ENCODE measurements at regions not wholly inside any gene's neighbourhood (a gene's known extent, or its start where the extent isn't known, plus 50 kb on each side); places are given as distances from the start of the nearest gene placed in this dataset.

DNA sequence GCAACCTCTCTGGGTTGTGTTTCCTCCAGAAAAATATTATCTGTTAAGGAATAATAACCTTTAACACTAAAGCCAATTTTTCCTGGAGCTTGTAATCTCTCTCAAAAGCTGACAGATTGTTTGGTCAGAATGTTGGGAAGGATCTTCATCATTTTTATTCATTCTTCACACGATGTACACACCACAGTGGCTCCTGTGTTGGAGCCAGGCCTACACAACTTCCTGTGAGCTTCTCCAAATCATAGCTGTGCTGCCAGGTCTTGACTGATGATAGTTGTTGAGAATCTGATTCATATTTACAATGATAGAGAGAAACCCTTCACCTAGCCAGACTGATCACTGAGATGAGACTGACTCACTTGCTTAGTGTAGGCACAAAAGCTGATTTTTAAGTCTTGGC, 151.0 kb upstream of the ROBO2 start:
- ATAC-seq, result no peak
- TF ChIP-seq, protein P1, sequence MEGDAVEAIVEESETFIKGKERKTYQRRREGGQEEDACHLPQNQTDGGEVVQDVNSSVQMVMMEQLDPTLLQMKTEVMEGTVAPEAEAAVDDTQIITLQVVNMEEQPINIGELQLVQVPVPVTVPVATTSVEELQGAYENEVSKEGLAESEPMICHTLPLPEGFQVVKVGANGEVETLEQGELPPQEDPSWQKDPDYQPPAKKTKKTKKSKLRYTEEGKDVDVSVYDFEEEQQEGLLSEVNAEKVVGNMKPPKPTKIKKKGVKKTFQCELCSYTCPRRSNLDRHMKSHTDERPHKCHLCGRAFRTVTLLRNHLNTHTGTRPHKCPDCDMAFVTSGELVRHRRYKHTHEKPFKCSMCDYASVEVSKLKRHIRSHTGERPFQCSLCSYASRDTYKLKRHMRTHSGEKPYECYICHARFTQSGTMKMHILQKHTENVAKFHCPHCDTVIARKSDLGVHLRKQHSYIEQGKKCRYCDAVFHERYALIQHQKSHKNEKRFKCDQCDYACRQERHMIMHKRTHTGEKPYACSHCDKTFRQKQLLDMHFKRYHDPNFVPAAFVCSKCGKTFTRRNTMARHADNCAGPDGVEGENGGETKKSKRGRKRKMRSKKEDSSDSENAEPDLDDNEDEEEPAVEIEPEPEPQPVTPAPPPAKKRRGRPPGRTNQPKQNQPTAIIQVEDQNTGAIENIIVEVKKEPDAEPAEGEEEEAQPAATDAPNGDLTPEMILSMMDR (IDR thresholded peaks at IDR 0.05), result no peak
- TF ChIP-seq POLR2A (IDR thresholded peaks at IDR 0.05), result no peak
- DNase-seq, result no peak
- WGBS, 4 donors, result 38 to 52% (median 47%) methylated on average over 1 of the region's 1 CpG
- Histone ChIP-seq H3K36me3 (no peaks in the 10 kb centered on the region), H3K27me3 (no peaks in the 10 kb centered on the region), H3K27ac (no peak overlapping the region), H3K4me1 (no peaks in the 10 kb centered on the region), H3K4me3 (no peak overlapping the region), H3K9me3 (no peaks in the 10 kb centered on the region)
- intact Hi-C loops (cut with DNase I), result no loop called here

DNA sequence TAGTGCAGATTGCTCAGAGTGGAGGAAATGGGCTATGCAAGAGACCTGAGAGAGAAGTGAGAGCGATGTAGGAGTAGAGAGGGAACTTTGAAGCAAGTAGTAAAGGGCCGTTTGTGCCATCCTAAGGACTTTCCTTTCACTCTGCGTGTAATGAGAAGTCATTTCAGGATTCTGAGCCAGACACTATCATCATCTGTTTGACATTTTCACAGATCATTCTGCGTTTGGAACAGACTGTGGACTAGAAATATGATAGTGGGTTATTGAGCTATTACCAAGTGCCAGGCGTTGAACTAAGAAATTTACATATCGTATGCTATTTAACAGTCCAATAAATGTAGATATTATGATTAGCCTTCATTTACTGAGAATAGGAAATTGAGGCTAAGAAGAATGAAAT, 150.0 kb upstream of the ROBO2 start:
- intact Hi-C loops (cut with DNase I), result no loop called here
- 77 to 85% (median 79%) methylated on average over 6 of the region's 6 CpGs for WGBS, 4 donors
- no peak for TF ChIP-seq POLR2A (IDR thresholded peaks at IDR 0.05)
- TF ChIP-seq, protein P1 (IDR thresholded peaks at IDR 0.05), result no peak

DNA sequence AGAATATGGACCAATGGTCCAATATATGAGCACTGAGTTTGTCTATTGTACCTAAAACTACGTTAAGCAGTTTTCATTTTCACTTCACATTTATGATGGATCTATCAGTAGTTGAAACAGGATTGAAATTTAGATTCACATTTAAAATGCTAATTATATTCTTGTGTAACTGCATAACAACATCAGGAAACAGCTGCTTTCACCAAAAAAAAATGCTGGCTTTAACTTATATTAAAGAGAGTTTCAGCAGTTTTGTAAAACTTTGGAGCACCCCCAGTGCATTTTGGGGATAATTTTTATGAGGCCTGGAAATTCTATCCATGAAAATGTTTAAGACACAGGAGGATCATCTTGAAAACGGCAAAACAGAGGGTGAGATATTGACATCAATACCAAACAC, 142.8 kb upstream of the ROBO2 start:
- H3K36me3 ChIP-seq, result no peaks in the 10 kb centered on the region
- no peaks in the 10 kb centered on the region for H3K9me3 ChIP-seq
- WGBS, 4 donors, result 62 to 73% (median 70%) methylated on average over 2 of the region's 2 CpGs
- H3K27ac ChIP-seq, result no peak overlapping the region
- ATAC-seq, result no peak
- no peaks in the 10 kb centered on the region for H3K4me1 ChIP-seq
- intact Hi-C loops (cut with DNase I), result no loop called here
- H3K4me3 ChIP-seq, result no peak overlapping the region
- H3K27me3 ChIP-seq, result no peaks in the 10 kb centered on the region
- TF ChIP-seq POLR2A (IDR thresholded peaks at IDR 0.05), result no peak
- TF ChIP-seq, protein P1 (IDR thresholded peaks at IDR 0.05), result no peak
- DNase-seq, result no peak

More for the DNA sequence above, 150.0 kb upstream of the ROBO2 start:
- ATAC-seq (no peak), DNase-seq (no peak)
- Histone ChIP-seq H3K27me3 (no peaks in the 10 kb centered on the region), H3K4me1 (no peaks in the 10 kb centered on the region), H3K4me3 (no peak overlapping the region), H3K36me3 (no peaks in the 10 kb centered on the region), H3K27ac (no peak overlapping the region), H3K9me3 (no peaks in the 10 kb centered on the region)

DNA sequence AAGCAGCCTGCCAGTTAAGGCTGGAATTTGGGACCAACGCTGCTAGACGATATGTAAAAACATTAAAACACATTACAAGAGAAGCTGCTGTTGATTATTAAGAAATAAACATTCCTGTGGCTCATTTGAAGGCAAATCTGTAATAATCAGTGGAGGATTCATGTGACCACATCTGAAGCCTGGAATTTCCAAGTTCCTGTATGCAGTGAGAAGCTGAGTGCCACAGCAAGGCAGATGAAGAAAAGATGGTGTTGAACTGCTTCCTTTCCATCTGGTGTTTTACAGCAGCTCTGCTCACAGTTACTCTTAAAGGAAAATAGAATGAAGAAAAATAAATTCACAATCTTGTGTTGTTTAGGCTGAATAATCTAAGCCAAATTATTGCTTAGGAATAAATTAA, 139.3 kb upstream of the ROBO2 start:
- no peak for TF ChIP-seq POLR2A (IDR thresholded peaks at IDR 0.05)
- TF ChIP-seq, protein P1 (IDR thresholded peaks at IDR 0.05), result no peak
- intact Hi-C loops (cut with DNase I), result no loop called here
- ATAC-seq, result no peak
- H3K4me1 ChIP-seq, result no peaks in the 10 kb centered on the region
- WGBS, 4 donors, result 82 to 91% (median 85%) methylated on average over 2 of the region's 2 CpGs
- H3K27me3 ChIP-seq, result no peaks in the 10 kb centered on the region
- H3K9me3 ChIP-seq, result peaks cover 0 to 5% (median 0%) of the 10 kb centered on the region in 12 donors
- DNase-seq, result no peak
- H3K4me3 ChIP-seq, result no peak overlapping the region
- H3K27ac ChIP-seq, result no peak overlapping the region
- no peaks in the 10 kb centered on the region for H3K36me3 ChIP-seq
